COLO668 (cell line): ENCODE measurements at regions not wholly inside any gene's neighbourhood (a gene's known extent, or its start where the extent isn't known, plus 50 kb on each side); places are given as distances from the start of the nearest gene placed in this dataset.
"Not testable (repeated sequence)": the region's sequence is repeated elsewhere in the genome, so short reads cannot be mapped to it uniquely, and the experiment has no call there.

Experiments used
- DNase-seq: peaks from one replicate; lab custom pipeline; 2025; ENCODE audit not compliant: unreplicated experiment; lab: John Stamatoyannopoulos, UW

GRCh38 chr1:185549906-185550305 lies 184.3 kb upstream of the HMCN1 start:
- DNase-seq, result no peak

DNA sequence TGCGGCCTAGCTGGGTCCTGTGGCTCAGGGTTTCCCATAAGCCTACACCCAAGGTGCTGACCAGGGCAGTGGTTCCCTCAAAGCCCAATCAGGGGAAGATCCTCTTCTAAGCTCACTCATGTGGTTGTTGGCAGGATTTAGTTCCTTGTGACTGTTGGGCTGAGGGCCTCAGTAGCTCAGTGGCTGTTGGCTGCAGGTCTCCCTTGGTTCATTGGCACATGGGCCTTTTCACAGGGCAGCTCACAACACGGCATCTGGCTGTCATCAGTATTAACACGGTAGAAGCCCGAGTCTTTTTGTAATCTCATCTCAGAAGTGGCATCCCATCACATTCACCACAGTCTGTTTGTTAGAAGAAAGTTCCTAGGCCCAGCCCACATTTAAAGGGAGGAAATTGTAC lies 188.2 kb upstream of the HMCN1 start:
- DNase-seq, result no peak

- no peak for DNase-seq
Measured at GRCh38 chr1:185541871-185542301, 192.3 kb upstream of the HMCN1 start.

DNA sequence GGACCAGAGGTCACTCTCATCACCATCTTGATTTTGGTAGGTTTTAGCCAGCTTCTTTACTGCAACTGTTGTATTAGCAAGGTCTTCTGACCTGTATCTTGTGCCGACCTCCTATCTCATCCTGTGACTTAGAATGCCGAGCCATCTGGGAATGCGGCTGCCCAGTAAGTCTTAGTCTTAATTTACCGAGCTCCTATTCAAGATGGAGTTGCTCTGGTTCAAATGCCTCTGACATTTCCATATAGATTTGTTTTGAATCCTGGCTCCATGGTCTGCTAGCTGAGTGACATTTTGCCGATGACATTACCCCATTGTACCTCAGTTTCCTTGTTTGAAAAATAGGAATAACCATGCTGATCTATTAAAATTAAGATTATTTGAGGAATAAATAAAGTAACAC lies 193.9 kb upstream of the HMCN1 start:
- DNase-seq, result no peak

- no peak for DNase-seq
Measured at GRCh38 chr1:185539277-185539943, 194.8 kb upstream of the HMCN1 start.

- DNase-seq, result not testable (repeated sequence)
Measured at GRCh38 chr1:185538309-185538898, 195.8 kb upstream of the HMCN1 start.

GRCh38 chr1:185537596-185537995 lies 196.6 kb upstream of the HMCN1 start:
- no peak for DNase-seq

DNA sequence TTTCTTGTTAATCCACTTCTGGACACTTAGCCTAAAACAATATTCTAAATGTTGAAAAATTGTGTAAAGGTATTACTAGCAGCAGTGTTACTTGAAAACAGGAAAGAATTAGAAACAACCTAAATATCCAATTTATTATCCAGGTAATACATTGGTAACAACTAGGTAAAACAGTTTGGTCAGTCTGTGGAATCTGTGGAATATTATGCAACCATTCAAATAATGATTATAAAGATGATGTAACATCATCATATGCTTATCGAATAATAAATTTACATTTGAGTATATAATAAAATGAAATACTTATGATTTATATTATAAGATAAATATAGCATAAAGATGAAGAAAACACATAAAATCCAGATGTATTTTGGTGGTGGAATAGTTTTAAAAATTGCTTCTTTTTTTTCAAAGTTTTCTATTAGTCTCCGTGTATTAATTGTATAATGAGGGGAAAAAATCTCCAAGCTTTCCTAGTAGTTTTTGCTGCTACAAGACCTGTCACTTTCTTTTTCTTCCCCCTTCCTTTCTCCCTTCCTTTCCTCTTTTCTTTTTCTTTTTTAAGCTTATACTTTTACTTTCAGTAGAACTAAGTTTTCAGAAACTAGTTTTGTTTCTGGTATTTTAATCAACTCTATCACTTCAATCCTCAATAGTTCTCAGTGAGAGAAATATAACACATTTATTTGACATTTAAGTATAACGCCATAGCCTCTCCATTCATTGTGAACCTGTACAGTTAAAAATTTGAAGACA lies 197.8 kb upstream of the HMCN1 start:
- DNase-seq, result no peak

DNA sequence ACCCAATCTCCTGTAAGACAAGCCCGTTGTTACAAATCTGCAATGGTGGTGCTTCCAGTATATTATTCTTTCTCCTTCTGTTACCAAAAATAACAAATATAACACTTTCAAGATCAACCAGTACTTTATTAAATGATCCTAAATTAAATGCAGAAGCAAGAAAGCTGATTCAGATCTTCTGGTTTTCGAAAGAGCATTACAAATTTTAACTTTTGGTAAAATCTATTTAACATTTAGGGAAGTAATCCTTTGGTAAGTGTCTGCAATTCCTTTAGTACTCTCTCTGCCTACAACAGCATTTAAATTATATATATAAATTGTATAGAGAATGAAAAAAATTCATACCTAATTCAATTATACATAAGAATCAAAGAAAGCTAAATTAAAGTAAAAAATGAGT lies 198.6 kb upstream of the HMCN1 start:
- no peak for DNase-seq

DNA sequence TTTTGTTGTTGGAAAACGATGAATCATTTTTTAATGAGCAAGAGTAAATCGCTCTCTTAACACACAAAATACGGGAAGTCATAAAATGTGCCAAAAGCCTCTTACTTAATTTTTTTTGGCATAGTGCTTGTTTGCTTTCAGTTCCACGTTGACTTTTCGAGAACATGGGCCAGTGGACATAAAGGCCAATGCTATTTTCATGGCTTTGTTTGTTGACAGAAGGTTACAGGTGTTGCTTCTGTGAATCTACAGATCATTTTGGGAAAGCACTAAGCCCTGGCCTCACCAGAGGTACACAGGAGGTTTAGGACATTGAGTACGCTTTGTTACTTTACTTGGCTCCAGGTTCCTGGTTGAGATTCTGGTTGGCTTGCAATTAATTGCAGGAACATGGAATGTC lies 199.4 kb upstream of the HMCN1 start:
- peak; percentile 62 for DNase-seq

DNA sequence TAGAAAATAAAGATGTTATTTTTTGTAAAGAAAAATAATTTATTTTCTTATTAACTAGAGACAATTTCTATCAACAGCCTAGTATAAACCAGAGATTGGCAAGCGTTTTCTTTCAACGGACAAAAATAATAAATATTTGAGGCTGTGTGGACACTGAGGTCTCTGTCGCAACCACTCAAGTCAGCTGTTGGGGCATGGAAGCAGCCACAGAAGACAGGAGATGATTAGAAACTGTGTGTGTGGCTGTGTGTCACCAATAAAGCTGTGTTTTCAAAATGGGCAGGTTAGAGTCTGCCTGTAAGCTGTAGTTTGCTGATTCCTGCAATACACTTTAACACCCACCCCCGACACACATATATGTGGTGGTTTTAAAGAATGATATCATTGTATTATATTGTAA lies 200.6 kb upstream of the HMCN1 start:
- DNase-seq, result no peak

DNA sequence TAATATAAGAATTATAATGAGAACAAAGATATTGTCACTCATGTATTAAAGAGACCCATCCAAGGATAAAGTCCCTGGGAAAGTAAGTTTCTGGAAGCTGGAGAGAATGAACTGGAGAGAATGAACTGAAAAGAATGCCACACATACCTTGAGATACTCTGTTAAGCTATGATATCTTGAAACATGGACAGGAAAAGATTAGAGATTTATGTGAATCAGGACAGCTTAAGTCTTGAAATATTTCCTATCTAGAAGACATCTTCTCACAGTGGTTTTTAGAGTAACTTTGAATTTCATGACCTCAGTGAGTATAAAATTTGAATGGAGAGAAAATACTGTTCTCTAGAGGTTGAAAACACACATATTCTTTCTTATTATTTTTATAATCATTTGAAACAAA lies 201.3 kb upstream of the HMCN1 start:
- DNase-seq, result no peak

DNA sequence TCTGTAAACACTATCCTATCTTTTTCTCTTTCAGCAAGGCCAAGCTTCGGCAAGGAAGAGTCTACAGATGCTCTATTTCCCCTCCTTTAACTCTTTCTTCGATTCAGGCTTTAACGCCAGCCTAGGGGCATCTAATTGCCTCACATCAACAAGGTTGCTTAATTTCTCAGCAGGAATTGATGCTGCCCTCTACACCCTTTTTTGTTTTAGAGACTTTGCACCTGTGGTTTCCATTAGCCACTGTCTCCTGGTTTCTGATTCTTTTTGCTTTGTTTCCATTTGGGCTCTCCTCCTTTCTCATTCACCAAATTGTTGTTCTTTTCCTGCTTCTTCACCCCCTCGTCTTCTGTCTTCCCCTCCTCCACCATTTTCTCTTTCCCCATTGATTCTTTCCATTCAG lies 202.4 kb upstream of the HMCN1 start:
- no peak for DNase-seq

GRCh38 chr1:185530215-185530614 lies 204.0 kb upstream of the HMCN1 start:
- DNase-seq, result no peak

DNA sequence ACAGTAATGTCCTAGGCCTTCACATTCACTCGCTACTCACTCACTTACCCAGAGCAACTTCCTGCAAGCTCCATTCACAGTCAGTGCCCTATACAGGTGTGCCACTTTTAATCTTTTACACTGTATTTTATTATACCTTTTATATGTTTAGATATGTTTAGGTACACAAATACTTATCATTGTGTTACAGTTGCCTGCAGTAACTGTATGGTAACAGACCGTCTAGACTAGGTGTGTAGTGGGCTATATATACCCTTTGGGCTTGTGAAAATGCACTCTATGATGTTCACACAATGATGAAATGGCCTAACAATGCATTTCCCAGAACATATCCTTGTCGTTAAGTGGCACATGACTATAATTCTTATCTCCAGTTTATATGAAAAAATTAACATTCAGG lies 204.5 kb upstream of the HMCN1 start:
- DNase-seq, result no peak

- no peak for DNase-seq
Measured at GRCh38 chr1:185528084-185528676, 206.0 kb upstream of the HMCN1 start.

GRCh38 chr1:185526344-185527307 lies 207.6 kb upstream of the HMCN1 start:
- DNase-seq, result no peak

DNA sequence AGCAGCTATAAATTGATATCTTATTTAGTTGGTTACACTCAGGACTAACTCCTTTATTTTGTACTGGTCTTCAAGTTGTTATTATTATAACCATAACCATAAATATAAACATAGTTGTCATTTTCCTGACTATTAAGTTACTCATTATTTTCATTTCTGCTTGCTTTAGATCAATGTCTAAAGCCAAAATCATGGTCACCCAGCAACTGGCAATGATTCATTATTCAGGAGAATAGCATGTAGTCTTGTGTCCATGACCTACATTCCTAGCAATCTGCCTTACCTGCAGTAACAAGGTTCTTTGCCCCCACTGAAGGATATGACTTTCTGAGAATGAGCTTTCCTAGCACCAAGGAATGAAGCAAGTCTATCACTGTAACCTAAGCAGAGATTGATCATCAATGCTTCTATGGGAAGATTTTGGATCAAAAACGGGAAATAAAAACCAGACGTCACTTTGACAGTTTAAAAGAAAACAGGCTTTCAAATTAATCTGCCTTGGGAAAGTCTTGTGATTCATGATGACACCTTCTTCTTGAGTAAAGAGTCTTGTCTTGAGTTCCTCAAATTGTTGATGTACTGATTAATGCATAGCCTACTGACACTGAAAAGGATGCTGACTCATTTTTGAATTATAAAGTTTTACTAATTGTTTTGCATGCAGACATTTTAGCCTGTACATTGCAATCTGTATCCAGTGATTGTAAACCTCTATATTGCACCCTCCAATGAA lies 203.3 kb upstream of the IVNS1ABP start:
- no peak for DNase-seq

GRCh38 chr1:185517808-185518419 lies 200.9 kb upstream of the IVNS1ABP start:
- DNase-seq, result no peak

DNA sequence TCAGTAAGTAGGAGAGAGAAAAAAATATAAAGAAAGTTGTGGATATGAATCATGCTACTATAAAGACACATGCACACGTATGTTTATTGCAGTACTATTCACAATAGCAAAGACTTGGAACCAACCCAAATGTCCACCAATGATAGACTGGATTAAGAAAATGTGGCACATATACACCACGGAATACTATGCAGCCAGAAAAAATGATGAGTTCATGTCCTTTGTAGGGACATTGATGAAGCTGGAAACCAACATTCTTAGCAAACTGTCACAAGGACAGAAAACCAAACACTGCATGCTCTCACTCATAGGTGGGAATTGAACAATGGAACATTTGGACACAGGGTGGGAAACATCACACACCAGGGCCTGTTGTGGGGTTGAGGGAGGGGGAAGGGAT lies 200.3 kb upstream of the IVNS1ABP start:
- DNase-seq, result not testable (repeated sequence)
